ENCODE measurements at regions not wholly inside any gene's neighbourhood (a gene's known extent, or its start where the extent isn't known, plus 50 kb on each side); places are given as distances from the start of the nearest gene placed in this dataset.

- no peak overlapping the region for H3K9ac ChIP-seq (ENCODE audit: low read length)
- H4K20me1 ChIP-seq (ENCODE audit: insufficient read depth), result no peaks in the 10 kb centered on the region
- TF ChIP-seq EGR1 (IDR thresholded peaks at IDR 0.05; ENCODE audit: low read depth) (no peak), SP1 (IDR thresholded peaks at IDR 0.05; ENCODE audit: low read depth) (no peak), ATF3 (IDR thresholded peaks at IDR 0.05) (no peak), EZH2phosphoT487 (IDR thresholded peaks at IDR 0.05; ENCODE audit: borderline replicate concordance) (no peak), SIN3A (IDR thresholded peaks at IDR 0.05; ENCODE audit: low read depth) (no peak), REST (IDR thresholded peaks at IDR 0.05; ENCODE audit: low read depth) (no peak), EZH2 (IDR thresholded peaks at IDR 0.05) (no peak), ELF1 (IDR thresholded peaks at IDR 0.05; ENCODE audit: borderline replicate concordance, low read depth) (no peak), POLR2A (IDR thresholded peaks at IDR 0.05; ENCODE audit: borderline replicate concordance, extremely low read depth, insufficient read depth, insufficient read length) (no peak), ZNF274 (IDR thresholded peaks at IDR 0.05; ENCODE audit: low read depth, low read length) (no peak), YY1 (IDR thresholded peaks at IDR 0.05; ENCODE audit: extremely low read depth, insufficient replicate concordance, low read depth, low read length) (no peak), CBX3 (IDR thresholded peaks at IDR 0.05; ENCODE audit: low read depth) (no peak), CTCF (IDR thresholded peaks at IDR 0.05 in 2 of 3, conservative IDR thresholded peaks at IDR 0.05 in 1 of 3; ENCODE audit: borderline replicate concordance in 1 of 3, insufficient read depth in 1 of 3, low read depth in 2 of 3, low read length in 2 of 3) (no peak), TCF7L2 (IDR thresholded peaks at IDR 0.05; ENCODE audit: borderline replicate concordance, extremely low read depth, insufficient read depth, insufficient read length) (no peak)
- ChIA-PET CTCF (no interaction called here), RAD21 (ENCODE audit: low non-redundant PET in 1 of 2, low total read pairs in 2 of 2, uncharacterized antibody in 2 of 2, unreplicated experiment in 2 of 2) (no interaction called here), POLR2A (no interaction called here)
- no peak for DNase-seq (ENCODE audit: low read depth, low spot score)
- no peaks in the 10 kb centered on the region for H3K9me3 ChIP-seq (ENCODE audit: control insufficient read depth in 1 of 2, insufficient read depth in 1 of 2, low read depth in 1 of 2, low read length in 2 of 2)
- H3K36me3 ChIP-seq (ENCODE audit: control insufficient read depth in 1 of 2, insufficient read depth in 2 of 2, low read length in 2 of 2), result no peaks in the 10 kb centered on the region
- no peak overlapping the region for H3K4me2 ChIP-seq (ENCODE audit: low read length)
- no peaks in the 10 kb centered on the region for H3K79me2 ChIP-seq (ENCODE audit: insufficient read depth, low read length)
- no peak overlapping the region for H3K4me3 ChIP-seq (replicated peaks in 1 of 2; ENCODE audit: low read depth in 1 of 2, low read length in 2 of 2)
- H3K27me3 ChIP-seq (ENCODE audit: insufficient read depth, low read length), result no peaks in the 10 kb centered on the region
- ATAC-seq, result no peak
- BruUV-seq (replicated peaks), result no TSS peak
- H3K4me1 ChIP-seq (ENCODE audit: control insufficient read depth in 1 of 2, insufficient read depth in 2 of 2, low read length in 2 of 2), result no peaks in the 10 kb centered on the region
- intact Hi-C loops (cut with micrococcal nuclease), result no loop called here
- no peaks in the 10 kb centered on the region for H3K9me2 ChIP-seq (ENCODE audit: insufficient read depth)
- H3K27ac ChIP-seq (ENCODE audit: low read depth, low read length), result no peak overlapping the region
- no peak overlapping the region for H2AFZ ChIP-seq (ENCODE audit: low read depth, low read length, poor library complexity, severe bottlenecking)
Observed at GRCh38 chr7:46680147-46680546, 759.1 kb upstream of the IGFBP3 start.
